Gastrocnemius medialis (tissue), 4 donors: ENCODE measurements at regions not wholly inside any gene's neighbourhood (a gene's known extent, or its start where the extent isn't known, plus 50 kb on each side); places are given as distances from the start of the nearest gene placed in this dataset.

Source experiments
- ATAC-seq, 2 donors: fragments of 150-250 bp; one replicate each; pipeline ENCODE4 v1.9.1; 2016
- DNase-seq, 2 donors: peaks; one replicate each; pipeline ENCODE4 v3.0.0-alpha.2; 2019
- H3K27ac ChIP-seq, 4 donors: fragments of 200-600 bp; sonication (generic); 1 replicate in 1 of 4; 2 replicates in 3 of 4; pipeline ENCODE4 v1.5.1; 2016 to 2018; ENCODE audit warnings: mild to moderate bottlenecking in 2 of 4, moderate library complexity in 1 of 4
- H3K27me3 ChIP-seq, 3 donors: fragments of 200-600 bp; sonication (generic) in 2 of 3; 1 replicate in 1 of 3; 2 replicates in 2 of 3; pipeline versions ENCODE4 v1.5.1 to v1.6.0; 2016 to 2019; ENCODE audit warnings: mild to moderate bottlenecking in 1 of 3, moderate library complexity in 1 of 3
- H3K36me3 ChIP-seq, 2 donors: fragments of 200-600 bp; sonication (generic) in 1 of 2; one replicate each; pipeline ENCODE4 v1.5.1; 2017 to 2018
- H3K4me1 ChIP-seq, 2 donors: fragments of 200-600 bp; sonication (generic) in 1 of 2; one replicate each; pipeline ENCODE4 v1.5.1; 2016 to 2017; ENCODE audit warnings: mild to moderate bottlenecking in 2 of 2
- H3K4me3 ChIP-seq, 4 donors: fragments of 200-600 bp; sonication (generic) in 3 of 4; 1 replicate in 1 of 4; 2 replicates in 3 of 4; pipeline ENCODE4 v1.5.1; 2016 to 2019; ENCODE audit warnings: mild to moderate bottlenecking in 2 of 4
- H3K9me3 ChIP-seq, 3 donors: fragments of 200-600 bp; sonication (generic) in 2 of 3; 1 replicate in 1 of 3; 2 replicates in 2 of 3; pipeline ENCODE4 v1.5.1; 2016 to 2019
- POLR2A ChIP-seq, 2 donors: fragments of 450-650 bp; IDR thresholded peaks; one replicate each; pipeline ENCODE4 v1.6.1; 2017; ENCODE audit warnings: antibody characterized with exemption in 2 of 2, mild to moderate bottlenecking in 2 of 2, moderate library complexity in 2 of 2
- in situ Hi-C, 4 donors: fragments of 200-750 bp; cut with MboI; loops; one replicate each; pipeline versions ENCODE4 v1.15.0 to v1.8.0; 2017; ENCODE audit warnings: low sequenced_read_pairs in 4 of 4
- intact Hi-C: fragments of 100-400 bp; cut with DNase I; formaldehyde crosslinking; loops from one replicate; pipeline ENCODE4 v1.15.1; 2023; ENCODE audit warnings: low total_unique reads
- TF ChIP-seq, protein P1 (sequence below), 5 experiments: fragments of 450-650 bp in 3 of 5; fragments of 200-600 bp in 2 of 5; sonication (generic) in 2 of 5; IDR thresholded peaks in 4 of 5; conservative IDR thresholded peaks in 1 of 5; 1 replicate in 4 of 5; 2 replicates in 1 of 5; pipeline ENCODE4 v1.5.1; 2016 to 2019; ENCODE audit warnings: antibody characterized with exemption in 5 of 5, mild to moderate bottlenecking in 3 of 5, moderate library complexity in 3 of 5

DNA sequence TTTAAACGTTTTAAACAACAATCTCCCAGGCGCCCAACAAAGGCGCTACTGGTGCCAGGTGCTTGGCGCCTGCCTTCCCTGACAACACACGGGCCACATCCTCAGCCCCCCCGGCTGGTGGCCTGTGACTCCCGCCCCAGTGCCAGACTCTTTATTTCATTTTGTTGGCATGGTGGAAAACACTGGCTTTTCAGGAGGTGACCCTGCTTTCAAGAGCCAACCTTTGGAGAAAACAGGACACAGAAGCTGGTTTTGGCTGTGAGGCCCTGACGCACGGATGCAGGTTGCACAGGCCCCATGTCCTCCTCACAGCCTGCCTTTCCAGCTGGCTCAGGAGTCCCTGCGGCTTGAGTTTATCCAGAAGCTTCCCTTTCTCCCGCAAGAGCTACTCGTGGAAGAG lies 100.0 kb downstream of the METRNL start:
- no peak for DNase-seq
- Histone ChIP-seq H3K4me1 (no peaks in the 10 kb centered on the region), H3K9me3 (no peaks in the 10 kb centered on the region), H3K4me3 (no peak overlapping the region), H3K27ac (no peak overlapping the region), H3K36me3 (no peaks in the 10 kb centered on the region), H3K27me3 (no peaks in the 10 kb centered on the region)
- ATAC-seq: no peak
- no peak for TF ChIP-seq POLR2A (IDR thresholded peaks at IDR 0.05)
- TF ChIP-seq, protein P1, sequence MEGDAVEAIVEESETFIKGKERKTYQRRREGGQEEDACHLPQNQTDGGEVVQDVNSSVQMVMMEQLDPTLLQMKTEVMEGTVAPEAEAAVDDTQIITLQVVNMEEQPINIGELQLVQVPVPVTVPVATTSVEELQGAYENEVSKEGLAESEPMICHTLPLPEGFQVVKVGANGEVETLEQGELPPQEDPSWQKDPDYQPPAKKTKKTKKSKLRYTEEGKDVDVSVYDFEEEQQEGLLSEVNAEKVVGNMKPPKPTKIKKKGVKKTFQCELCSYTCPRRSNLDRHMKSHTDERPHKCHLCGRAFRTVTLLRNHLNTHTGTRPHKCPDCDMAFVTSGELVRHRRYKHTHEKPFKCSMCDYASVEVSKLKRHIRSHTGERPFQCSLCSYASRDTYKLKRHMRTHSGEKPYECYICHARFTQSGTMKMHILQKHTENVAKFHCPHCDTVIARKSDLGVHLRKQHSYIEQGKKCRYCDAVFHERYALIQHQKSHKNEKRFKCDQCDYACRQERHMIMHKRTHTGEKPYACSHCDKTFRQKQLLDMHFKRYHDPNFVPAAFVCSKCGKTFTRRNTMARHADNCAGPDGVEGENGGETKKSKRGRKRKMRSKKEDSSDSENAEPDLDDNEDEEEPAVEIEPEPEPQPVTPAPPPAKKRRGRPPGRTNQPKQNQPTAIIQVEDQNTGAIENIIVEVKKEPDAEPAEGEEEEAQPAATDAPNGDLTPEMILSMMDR (IDR thresholded peaks at IDR 0.05 in 4 of 5, conservative IDR thresholded peaks at IDR 0.05 in 1 of 5): no peak
- intact Hi-C loops (no loop called here), in situ Hi-C loops (no loop called here)

DNA sequence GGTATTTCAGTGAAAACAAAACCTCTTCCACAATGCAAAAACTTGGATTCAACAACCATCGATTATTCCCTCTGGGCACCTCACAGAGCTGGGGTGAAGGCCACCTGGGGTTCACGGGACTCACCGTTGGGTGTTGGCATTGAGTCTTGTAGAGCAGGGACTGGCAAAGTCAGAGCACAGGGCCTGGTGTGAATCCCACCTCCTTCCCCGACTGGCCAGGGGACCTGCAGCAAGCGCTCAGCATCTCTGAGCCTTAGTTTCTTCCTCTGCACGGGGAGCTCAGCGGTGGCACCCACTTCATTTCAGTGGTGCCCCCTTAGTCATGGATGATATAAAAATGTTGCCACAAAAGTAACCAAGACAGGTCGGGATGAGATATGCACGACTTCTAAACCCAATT lies 100.4 kb downstream of the METRNL start:
- DNase-seq (no peak), ATAC-seq (no peak)
- intact Hi-C loops (no loop called here), in situ Hi-C loops (no loop called here)
- no peak overlapping the region for H3K27ac ChIP-seq
- H3K9me3 ChIP-seq: no peaks in the 10 kb centered on the region
- H3K27me3 ChIP-seq: no peaks in the 10 kb centered on the region
- no peaks in the 10 kb centered on the region for H3K4me1 ChIP-seq
- TF ChIP-seq POLR2A (IDR thresholded peaks at IDR 0.05): no peak
- TF ChIP-seq, protein P1 (IDR thresholded peaks at IDR 0.05 in 4 of 5, conservative IDR thresholded peaks at IDR 0.05 in 1 of 5): no peak
- H3K36me3 ChIP-seq: no peaks in the 10 kb centered on the region
- H3K4me3 ChIP-seq: no peak overlapping the region

DNA sequence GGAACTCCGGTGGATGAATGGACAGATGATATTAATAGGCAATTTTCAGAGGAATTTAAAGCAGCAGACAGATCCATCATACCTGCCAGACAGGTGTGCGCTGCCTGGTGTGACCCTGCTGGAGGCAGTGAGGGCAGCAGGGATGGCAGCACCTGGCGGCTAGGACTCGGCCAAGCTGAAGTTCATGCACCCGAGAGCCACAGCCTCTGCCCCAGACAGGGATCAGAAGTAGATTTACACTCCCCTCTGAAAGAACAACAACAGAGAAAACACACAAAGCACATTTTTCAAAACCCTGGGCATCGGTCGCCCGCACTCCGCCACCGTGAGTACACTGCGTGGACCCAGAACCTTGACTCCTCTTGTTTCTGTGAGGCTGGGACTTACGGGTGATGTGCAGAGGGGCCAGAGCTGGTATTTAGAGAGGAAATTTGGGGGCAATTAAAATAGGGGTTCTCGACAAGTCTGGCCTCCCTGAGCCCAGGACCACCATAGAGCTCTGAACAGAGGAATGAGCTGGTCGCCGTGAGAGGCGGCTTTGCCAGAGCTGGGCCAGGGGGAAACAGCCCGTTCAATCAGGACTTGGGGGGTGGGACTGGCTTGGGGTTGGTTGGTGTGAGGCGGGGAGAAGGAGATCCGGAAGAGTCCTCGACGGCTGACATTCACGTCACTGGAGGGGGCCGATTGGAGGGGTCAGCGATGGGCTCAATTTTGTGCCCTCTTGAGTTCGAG lies 101.0 kb downstream of the METRNL start:
- no peaks in the 10 kb centered on the region for H3K27me3 ChIP-seq
- H3K36me3 ChIP-seq: no peaks in the 10 kb centered on the region
- no peak overlapping the region for H3K27ac ChIP-seq
- TF ChIP-seq, protein P1 (IDR thresholded peaks at IDR 0.05 in 4 of 5, conservative IDR thresholded peaks at IDR 0.05 in 1 of 5): no peak
- TF ChIP-seq POLR2A (IDR thresholded peaks at IDR 0.05): no peak
- intact Hi-C loops: no loop called here
- H3K4me3 ChIP-seq: no peak overlapping the region
- in situ Hi-C loops: no loop called here
- no peaks in the 10 kb centered on the region for H3K9me3 ChIP-seq
- DNase-seq (peak; percentile 1 to 6), ATAC-seq (no peak)
- H3K4me1 ChIP-seq: no peaks in the 10 kb centered on the region

DNA sequence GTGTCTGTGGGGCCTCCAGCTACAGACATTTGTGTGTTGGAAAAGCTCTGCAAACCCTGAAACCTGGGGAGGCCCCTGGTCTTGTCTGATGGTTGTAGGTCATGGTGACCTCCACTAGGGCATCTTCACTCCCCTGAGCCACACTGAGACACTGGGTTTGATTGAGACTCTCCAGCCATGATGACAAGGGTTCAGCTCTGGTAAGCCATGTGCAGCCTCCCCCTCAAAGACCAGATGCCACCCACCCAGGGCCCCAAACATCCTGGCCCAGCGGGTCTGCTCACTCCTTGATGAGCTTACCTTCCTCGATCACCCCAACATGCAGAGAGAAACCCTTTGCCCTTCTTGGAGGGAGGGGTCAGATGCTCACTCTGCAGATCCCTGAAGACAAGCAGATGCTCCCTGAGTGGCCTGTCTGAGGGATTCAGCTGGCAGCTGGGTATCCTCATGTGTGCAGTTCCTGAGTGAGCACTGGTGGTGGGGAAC lies 101.6 kb downstream of the METRNL start:
- Histone ChIP-seq H3K27me3 (no peaks in the 10 kb centered on the region), H3K4me1 (no peaks in the 10 kb centered on the region), H3K27ac (no peak overlapping the region), H3K4me3 (no peak overlapping the region), H3K36me3 (no peaks in the 10 kb centered on the region), H3K9me3 (no peaks in the 10 kb centered on the region)
- DNase-seq (no peak), ATAC-seq (no peak)
- TF ChIP-seq POLR2A (IDR thresholded peaks at IDR 0.05): no peak
- TF ChIP-seq, protein P1 (IDR thresholded peaks at IDR 0.05 in 4 of 5, conservative IDR thresholded peaks at IDR 0.05 in 1 of 5): no peak
- in situ Hi-C loops: no loop called here
- intact Hi-C loops: no loop called here
